NB4 (cell line): ENCODE measurements at regions not wholly inside any gene's neighbourhood (a gene's known extent, or its start where the extent isn't known, plus 50 kb on each side); places are given as distances from the start of the nearest gene placed in this dataset.

Experiments
- DNase-seq: peaks from one replicate; pipeline ENCODE4 v3.0.0; 2010; ENCODE audit warnings: low read depth
- H3K4me3 ChIP-seq: one replicate; pipeline ENCODE4 v1.5.1; 2011; ENCODE audit warnings: mild to moderate bottlenecking, low read depth, low read length, moderate library complexity
- CTCF ChIP-seq: IDR thresholded peaks from one replicate; pipeline ENCODE4 v1.5.1; 2012; ENCODE audit warnings: low read depth, low read length
- MAX ChIP-seq: IDR thresholded peaks from 2 replicates; pipeline ENCODE4 v1.6.1; 2011; ENCODE audit warnings: low read depth, low read length
- MYC ChIP-seq: IDR thresholded peaks from 2 replicates; pipeline ENCODE4 v1.6.1; 2011; ENCODE audit warnings: low read depth, low read length
- POLR2A ChIP-seq: IDR thresholded peaks from 2 replicates; pipeline ENCODE4 v1.6.1; 2011; ENCODE audit warnings: mild to moderate bottlenecking; ENCODE audit not compliant: insufficient read length; ENCODE audit errors: extremely low read depth

GRCh38 chr4:96056346-96056934, 216.5 kb downstream of the PDHA2 start:
- no peak for DNase-seq
- H3K4me3 ChIP-seq, result no peak overlapping the region
- TF ChIP-seq CTCF (no peak), MAX (no peak), MYC (no peak), POLR2A (no peak)

GRCh38 chr4:96063639-96064038, 223.7 kb downstream of the PDHA2 start:
- no peak for DNase-seq
- TF ChIP-seq MAX (no peak), CTCF (no peak), MYC (no peak), POLR2A (no peak)
- no peak overlapping the region for H3K4me3 ChIP-seq

DNA sequence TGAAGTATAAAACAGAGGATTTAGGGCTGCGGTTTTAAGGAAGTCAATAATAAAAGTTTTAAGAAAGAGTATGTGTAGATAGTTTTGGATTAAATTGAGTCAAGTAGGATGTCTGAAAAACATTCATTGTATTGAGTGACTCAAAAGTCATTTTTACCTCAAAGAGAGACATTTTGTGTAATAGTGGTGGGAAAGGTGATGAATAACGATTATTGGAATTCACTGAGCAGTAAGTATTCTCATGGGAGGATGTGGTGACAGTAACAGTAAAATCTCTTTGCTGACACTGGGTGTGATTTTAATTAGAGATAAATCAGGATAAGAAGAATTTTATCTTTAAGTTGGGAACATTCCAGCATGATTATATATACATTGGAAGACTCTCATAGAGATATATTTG, 233.6 kb downstream of the PDHA2 start:
- DNase-seq, result no peak
- TF ChIP-seq MAX (no peak), POLR2A (no peak), MYC (no peak), CTCF (no peak)
- H3K4me3 ChIP-seq, result no peak overlapping the region

DNA sequence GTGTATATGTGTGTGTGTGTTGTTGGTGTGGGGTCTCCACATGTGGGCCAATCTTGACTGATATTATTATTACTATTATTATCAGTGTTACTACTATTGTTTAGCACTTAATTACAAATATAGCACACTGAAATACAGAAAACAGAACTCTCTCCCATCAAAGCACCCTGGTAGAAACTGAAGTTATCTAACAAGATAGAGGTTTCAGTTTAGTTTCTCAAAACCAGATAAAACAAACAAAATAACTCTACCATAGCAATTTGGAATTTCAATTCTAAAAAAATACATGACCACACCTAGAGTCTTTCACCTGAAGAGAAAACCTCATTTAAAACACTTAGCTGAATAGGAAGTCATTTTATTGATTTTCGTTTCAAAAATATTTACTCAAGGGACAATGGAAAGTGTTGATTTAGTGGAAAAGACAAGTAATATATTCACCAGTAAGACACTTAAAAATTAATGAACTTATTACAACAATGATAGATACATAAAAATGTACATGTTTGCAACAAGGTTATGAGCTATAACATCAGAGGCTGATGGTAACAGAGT, 252.3 kb downstream of the PDHA2 start:
- TF ChIP-seq MAX (no peak), CTCF (no peak), MYC (no peak), POLR2A (no peak)
- H3K4me3 ChIP-seq, result no peak overlapping the region
- no peak for DNase-seq

DNA sequence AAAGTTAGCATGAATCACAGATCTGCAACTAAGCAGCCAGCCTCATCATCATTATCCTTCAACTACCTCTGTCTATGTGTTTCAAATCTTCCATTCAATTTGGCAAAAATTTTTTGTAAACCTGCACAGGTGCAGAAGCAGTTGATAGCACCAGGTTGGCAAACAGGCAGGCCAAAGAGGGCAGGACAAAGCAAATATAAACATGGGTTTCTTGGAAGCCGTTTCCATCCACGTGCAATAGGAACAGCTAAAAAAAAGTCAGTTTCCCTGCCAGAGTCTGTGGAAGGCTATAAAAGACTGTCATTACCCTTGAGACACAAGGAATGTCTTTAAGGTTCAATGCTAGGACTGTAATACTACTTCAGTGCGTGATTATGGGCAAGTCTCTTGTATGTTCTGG, 253.2 kb downstream of the PDHA2 start:
- TF ChIP-seq POLR2A, result no peak
- no peak overlapping the region for H3K4me3 ChIP-seq
- no peak for DNase-seq

GRCh38 chr4:96093563-96093962, 253.7 kb downstream of the PDHA2 start:
- H3K4me3 ChIP-seq, result no peak overlapping the region
- TF ChIP-seq CTCF (no peak), MYC (no peak), POLR2A (no peak), MAX (no peak)
- no peak for DNase-seq
